Activated CD4-positive, alpha-beta T cell treated with anti-CD3 and anti-CD28 coated beads, Interleukin-2, amount 10 ng/mL, durations not matched to agents 7 days and 5 days (primary cell): ENCODE measurements at regions not wholly inside any gene's neighbourhood (a gene's known extent, or its start where the extent isn't known, plus 50 kb on each side); places are given as distances from the start of the nearest gene placed in this dataset.

Source experiments
- CTCF ChIA-PET: fragments of 350-600 bp; sonication (Branson Sonifier 250); formaldehyde crosslinking; loops from one replicate; lab custom pipeline; 2021; ENCODE audit warnings: antibody characterized with exemption; lab: Charles Lee
- POLR2A ChIA-PET: fragments of 350-600 bp; sonication (Branson Sonifier 250); formaldehyde crosslinking; loops from one replicate; lab custom pipeline; 2021; ENCODE audit warnings: antibody characterized with exemption; lab: Charles Lee
- DNase-seq: peaks from one replicate; pipeline ENCODE4 v3.0.0-alpha.2; 2020
- H3K27ac Mint-ChIP-seq: one replicate; pipeline ENCODE4 v1.8.0; 2021; ENCODE audit warnings: mild to moderate bottlenecking, moderate library complexity, mixed read lengths
- H3K27me3 Mint-ChIP-seq: one replicate; pipeline ENCODE4 v1.8.0; 2021; ENCODE audit warnings: mixed read lengths
- H3K36me3 Mint-ChIP-seq: one replicate; pipeline ENCODE4 v1.8.0; 2021; ENCODE audit warnings: low read depth, mixed read lengths
- H3K4me1 Mint-ChIP-seq: one replicate; pipeline ENCODE4 v1.8.0; 2021; ENCODE audit warnings: mixed read lengths
- H3K4me3 Mint-ChIP-seq: one replicate; pipeline ENCODE4 v1.8.0; 2021; ENCODE audit warnings: mild to moderate bottlenecking, moderate library complexity, mixed read lengths
- H3K9me3 Mint-ChIP-seq: one replicate; pipeline ENCODE4 v1.8.0; 2021; ENCODE audit warnings: mixed read lengths

DNA sequence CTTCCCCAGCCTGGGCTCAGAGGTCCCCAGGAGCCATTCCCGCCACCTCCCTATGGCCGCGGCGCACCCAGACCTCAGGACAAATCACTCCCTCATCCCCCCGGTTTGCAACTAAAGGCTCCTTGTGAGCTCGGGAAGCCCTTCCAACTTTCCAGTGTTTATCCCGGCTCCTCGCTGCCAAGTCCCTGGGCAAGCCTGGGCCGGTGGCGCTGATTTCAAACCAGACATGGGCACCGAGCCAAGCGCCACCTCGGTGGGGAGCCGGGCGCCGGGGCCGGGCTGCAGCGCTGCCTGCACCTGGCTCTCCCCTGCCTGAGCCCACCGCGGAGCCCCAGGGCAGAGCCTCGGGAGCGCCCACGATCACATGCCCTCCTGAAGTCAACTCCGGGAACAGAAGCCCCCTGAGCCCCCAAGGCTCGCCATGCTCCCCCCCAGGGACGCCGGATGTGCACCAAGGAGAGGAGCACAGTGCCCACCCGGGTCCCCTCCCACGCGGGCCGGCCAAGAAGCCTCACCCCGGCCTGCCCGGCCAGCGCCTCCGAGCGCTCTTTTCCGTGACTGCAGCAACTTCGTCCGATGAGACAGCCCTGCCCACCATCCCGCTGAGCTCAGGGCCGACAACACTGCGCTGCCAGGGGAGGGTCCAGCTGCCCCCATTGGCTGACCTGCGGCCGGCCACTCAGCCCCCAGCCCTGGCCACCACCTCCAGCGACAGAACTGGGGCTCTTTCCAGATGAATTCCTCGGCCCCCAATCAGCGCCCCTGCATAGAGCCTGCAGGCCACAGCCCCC is 50.0 kb downstream of the NCOR2 start:
- H3K4me3 Mint-ChIP-seq, result no peak overlapping the region
- H3K27me3 Mint-ChIP-seq, result no peaks in the 10 kb centered on the region
- DNase-seq, result no peak
- ChIA-PET CTCF (interaction anchor here (0.8 kb wide), 1 partner anchor 15 kb away, joined by 3 read pairs; no protein-coding TSS in a partner anchor), POLR2A (no interaction called here)
- H3K4me1 Mint-ChIP-seq, result peaks cover 7% of the 10 kb centered on the region
- H3K36me3 Mint-ChIP-seq, result peaks cover 5% of the 10 kb centered on the region
- no peaks in the 10 kb centered on the region for H3K9me3 Mint-ChIP-seq
- no peak overlapping the region for H3K27ac Mint-ChIP-seq

DNA sequence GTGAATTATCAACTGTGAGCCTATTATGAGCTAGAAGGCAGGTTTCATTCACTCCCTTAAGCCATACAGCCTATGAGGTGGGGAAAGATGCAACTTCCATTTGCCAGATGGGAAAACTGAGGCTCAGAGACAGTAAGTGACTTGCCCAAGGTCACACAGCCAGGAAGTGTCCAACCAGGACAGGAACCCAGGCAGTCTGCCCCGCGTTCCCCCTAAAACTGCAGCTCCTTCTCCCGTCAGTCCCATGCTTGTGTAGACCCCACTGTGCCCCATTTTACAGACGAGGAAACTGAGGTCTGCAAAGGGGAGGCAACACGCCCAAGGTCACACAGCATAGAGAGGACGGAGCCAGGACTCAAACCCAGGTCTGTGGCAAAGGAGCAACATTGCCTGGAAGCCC is 50.6 kb downstream of the NCOR2 start:
- Mint-ChIP-seq H3K4me3 (no peak overlapping the region), H3K36me3 (peaks cover 5% of the 10 kb centered on the region), H3K27ac (no peak overlapping the region), H3K9me3 (no peaks in the 10 kb centered on the region), H3K27me3 (no peaks in the 10 kb centered on the region), H3K4me1 (peaks cover 7% of the 10 kb centered on the region)
- no peak for DNase-seq
- ChIA-PET CTCF (interaction anchor here (0.6 to 0.8 kb wide), 2 partner anchors 15 to 24 kb away, joined by 3 to 4 read pairs; no protein-coding TSS in a partner anchor), POLR2A (no interaction called here)

DNA sequence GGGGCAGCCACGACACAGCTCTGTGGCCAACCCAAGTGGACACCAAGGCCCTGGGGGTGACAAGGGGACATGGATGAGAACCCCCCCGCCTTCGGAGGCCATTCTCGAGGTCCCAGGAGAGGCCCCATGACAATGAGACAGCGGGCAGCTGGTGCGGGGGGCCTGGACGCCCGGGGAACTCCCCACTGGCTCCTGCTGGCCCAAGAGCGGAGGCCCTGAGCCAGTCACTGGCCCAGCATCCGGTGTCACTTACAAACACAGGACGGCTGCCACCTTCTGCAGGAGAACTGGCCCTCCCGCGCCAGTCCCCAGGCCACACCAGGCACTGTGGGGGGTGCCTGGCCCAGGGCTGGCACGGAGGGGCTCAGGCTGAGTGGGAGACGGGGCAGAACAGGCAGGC is 51.4 kb downstream of the NCOR2 start:
- CTCF ChIA-PET, result interaction anchor here (0.6 kb wide), 1 partner anchor 25 kb away, joined by 4 read pairs; no protein-coding TSS in a partner anchor
- Mint-ChIP-seq H3K9me3 (no peaks in the 10 kb centered on the region), H3K27me3 (no peaks in the 10 kb centered on the region), H3K27ac (no peak overlapping the region), H3K4me1 (peaks cover 7% of the 10 kb centered on the region), H3K4me3 (no peak overlapping the region), H3K36me3 (peaks cover 5% of the 10 kb centered on the region)
- POLR2A ChIA-PET, result no interaction called here
- DNase-seq, result no peak

GRCh38 chr12:124514996-124515932 is 52.1 kb downstream of the NCOR2 start:
- peaks cover 4% of the 10 kb centered on the region for H3K4me1 Mint-ChIP-seq
- CTCF ChIA-PET, result interaction anchor here (0.6 kb wide), 1 partner anchor 486 kb away, joined by 3 read pairs; no protein-coding TSS in a partner anchor
- H3K36me3 Mint-ChIP-seq, result peaks cover 5% of the 10 kb centered on the region
- POLR2A ChIA-PET, result no interaction called here
- H3K9me3 Mint-ChIP-seq, result no peaks in the 10 kb centered on the region
- H3K27ac Mint-ChIP-seq, result no peak overlapping the region
- H3K27me3 Mint-ChIP-seq, result no peaks in the 10 kb centered on the region
- DNase-seq, result no peak
- no peak overlapping the region for H3K4me3 Mint-ChIP-seq

DNA sequence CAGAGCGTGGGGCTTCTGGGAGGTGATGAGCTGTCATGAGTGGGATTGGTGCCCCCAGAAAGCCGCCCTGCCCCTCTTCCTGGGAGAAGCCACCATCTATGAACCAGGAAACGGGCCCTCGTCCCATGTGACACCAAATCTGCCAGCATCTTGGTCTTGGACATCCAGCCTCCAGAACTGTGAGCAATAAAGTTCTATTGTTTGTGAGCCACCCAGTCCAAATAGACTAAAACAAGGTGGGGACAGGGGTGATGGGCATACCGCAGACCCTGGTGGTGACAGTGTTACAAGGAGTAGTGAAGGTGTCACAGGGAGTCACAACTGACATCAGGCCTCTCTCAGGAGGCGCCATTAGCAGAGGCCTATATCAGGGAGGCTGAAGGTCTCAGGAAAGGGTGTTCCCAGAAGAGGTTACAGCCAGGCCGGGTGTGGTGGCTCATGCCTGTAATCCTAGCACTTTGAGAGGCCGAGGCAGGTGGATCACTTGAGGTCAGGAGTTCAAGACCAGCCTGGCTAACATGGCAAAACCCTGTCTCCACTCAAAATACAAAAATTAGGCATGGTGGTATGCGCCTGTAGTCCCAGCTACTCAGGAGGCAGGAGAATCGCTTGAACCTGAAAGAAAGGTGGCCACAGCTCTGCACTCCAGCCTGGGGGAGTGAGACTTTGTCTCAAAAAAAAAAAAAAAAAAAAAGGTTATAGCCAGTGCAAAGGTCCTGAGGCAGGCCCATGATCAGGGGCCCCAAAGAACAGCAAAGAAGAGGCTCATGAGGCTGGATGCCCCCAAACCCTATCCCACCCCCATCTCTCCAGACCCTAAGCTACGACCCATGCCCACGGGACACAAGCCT is 53.0 kb downstream of the NCOR2 start:
- POLR2A ChIA-PET, result no interaction called here
- Mint-ChIP-seq H3K27me3 (no peaks in the 10 kb centered on the region), H3K9me3 (no peaks in the 10 kb centered on the region), H3K4me1 (peaks cover 5% of the 10 kb centered on the region), H3K4me3 (no peak overlapping the region), H3K36me3 (peaks cover 5% of the 10 kb centered on the region), H3K27ac (no peak overlapping the region)
- DNase-seq, result no peak
- CTCF ChIA-PET, result interaction anchor here (0.6 kb wide), 1 partner anchor 485 kb away, joined by 3 read pairs; no protein-coding TSS in a partner anchor

DNA sequence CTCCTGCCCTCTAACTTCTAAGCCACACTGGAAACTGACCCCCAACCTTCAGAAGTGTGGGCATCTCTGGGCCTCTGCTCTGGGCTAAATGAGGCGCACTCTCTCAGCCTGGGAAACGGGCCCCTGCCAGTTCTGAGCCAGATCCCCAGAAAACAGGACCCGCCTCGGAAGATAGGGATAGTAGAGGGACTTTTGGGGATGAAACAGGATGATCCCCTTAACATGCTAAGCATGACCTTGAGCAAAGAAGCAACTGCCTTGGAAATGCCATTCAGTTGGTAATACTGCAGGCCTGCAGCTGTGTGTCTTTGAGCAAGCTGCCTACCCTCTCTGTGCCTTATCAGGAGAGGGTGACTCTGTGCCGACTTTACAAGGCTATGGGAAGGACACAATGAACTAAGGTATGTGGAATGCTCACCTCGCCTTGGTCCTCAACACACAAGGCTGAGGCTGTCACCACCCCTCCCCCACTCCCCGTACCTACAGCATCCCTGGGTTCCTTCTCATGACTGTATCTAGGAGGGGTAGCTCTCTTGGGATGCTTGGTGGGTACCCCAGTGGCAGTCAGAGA is 54.0 kb downstream of the NCOR2 start:
- ChIA-PET CTCF (interaction anchor here (0.5 kb wide), 1 partner anchor 661 kb away, joined by 3 read pairs; no protein-coding TSS in a partner anchor), POLR2A (no interaction called here)
- Mint-ChIP-seq H3K27me3 (no peaks in the 10 kb centered on the region), H3K9me3 (no peaks in the 10 kb centered on the region), H3K4me1 (peaks cover 7% of the 10 kb centered on the region), H3K27ac (no peak overlapping the region), H3K36me3 (peaks cover 5% of the 10 kb centered on the region), H3K4me3 (no peak overlapping the region)
- no peak for DNase-seq

GRCh38 chr12:124512667-124513296 is 54.6 kb downstream of the NCOR2 start:
- no peak overlapping the region for H3K27ac Mint-ChIP-seq
- no peaks in the 10 kb centered on the region for H3K9me3 Mint-ChIP-seq
- ChIA-PET CTCF (interaction anchor here (0.5 kb wide), 1 partner anchor 661 kb away, joined by 3 read pairs; no protein-coding TSS in a partner anchor), POLR2A (no interaction called here)
- no peaks in the 10 kb centered on the region for H3K27me3 Mint-ChIP-seq
- H3K36me3 Mint-ChIP-seq, result peaks cover 5% of the 10 kb centered on the region
- peaks cover 7% of the 10 kb centered on the region for H3K4me1 Mint-ChIP-seq
- no peak for DNase-seq
- H3K4me3 Mint-ChIP-seq, result no peak overlapping the region

DNA sequence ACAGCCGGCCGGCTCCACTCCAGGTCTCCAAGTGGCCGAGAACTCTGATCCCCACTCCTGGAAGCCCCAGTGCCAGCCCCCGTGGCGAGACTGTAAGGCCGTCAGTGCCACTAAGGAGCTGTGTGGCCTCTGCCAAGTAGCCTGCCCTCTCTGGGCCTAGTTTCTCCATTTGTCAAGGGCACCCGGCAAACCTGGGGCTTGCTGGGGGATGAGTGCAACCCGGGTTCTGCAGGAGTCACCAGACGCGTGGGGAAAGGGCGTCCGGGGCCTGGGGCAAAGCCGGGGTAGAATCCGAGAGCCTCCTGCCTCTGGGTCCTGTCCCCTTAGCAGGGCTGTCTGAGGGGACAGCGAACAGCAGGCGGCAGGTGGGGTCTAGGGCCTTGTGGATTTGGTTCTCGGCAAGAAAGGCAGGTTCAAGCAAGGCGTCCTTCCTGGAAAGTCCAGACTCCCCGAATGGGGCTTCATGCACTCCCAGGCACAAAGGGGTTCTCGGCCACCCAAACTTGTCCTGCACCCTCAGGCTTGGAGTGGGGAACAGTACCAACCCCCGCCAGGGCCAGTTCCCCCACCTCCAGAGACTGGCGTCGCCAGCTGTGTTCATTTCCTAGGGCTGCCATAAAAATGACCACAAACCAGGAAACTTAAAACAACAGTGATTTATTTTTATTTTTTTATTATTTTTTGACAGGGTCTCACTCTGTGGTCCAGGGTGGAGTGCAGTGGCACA is 56.0 kb downstream of the NCOR2 start:
- no peaks in the 10 kb centered on the region for H3K27me3 Mint-ChIP-seq
- H3K9me3 Mint-ChIP-seq, result no peaks in the 10 kb centered on the region
- H3K36me3 Mint-ChIP-seq, result peaks cover 5% of the 10 kb centered on the region
- H3K4me1 Mint-ChIP-seq, result peaks cover 12% of the 10 kb centered on the region
- POLR2A ChIA-PET, result no interaction called here
- H3K4me3 Mint-ChIP-seq, result no peak overlapping the region
- H3K27ac Mint-ChIP-seq, result no peak overlapping the region
- CTCF ChIA-PET, result no interaction called here
- DNase-seq, result no peak

- Mint-ChIP-seq H3K9me3 (no peaks in the 10 kb centered on the region), H3K36me3 (peaks cover 1% of the 10 kb centered on the region), H3K27ac (no peak overlapping the region), H3K4me3 (no peak overlapping the region), H3K4me1 (peaks cover 10% of the 10 kb centered on the region), H3K27me3 (no peaks in the 10 kb centered on the region)
- no peak for DNase-seq
- ChIA-PET POLR2A (interaction anchor here (0.5 kb wide), 1 partner anchor 21 kb away, joined by 3 read pairs; no protein-coding TSS in a partner anchor), CTCF (interaction anchor here (0.6 kb wide), 1 partner anchor 442 kb away, joined by 4 read pairs; no protein-coding TSS in a partner anchor)
These were observed 57.0 kb downstream of the NCOR2 start for GRCh38 chr12:124510301-124510970.

DNA sequence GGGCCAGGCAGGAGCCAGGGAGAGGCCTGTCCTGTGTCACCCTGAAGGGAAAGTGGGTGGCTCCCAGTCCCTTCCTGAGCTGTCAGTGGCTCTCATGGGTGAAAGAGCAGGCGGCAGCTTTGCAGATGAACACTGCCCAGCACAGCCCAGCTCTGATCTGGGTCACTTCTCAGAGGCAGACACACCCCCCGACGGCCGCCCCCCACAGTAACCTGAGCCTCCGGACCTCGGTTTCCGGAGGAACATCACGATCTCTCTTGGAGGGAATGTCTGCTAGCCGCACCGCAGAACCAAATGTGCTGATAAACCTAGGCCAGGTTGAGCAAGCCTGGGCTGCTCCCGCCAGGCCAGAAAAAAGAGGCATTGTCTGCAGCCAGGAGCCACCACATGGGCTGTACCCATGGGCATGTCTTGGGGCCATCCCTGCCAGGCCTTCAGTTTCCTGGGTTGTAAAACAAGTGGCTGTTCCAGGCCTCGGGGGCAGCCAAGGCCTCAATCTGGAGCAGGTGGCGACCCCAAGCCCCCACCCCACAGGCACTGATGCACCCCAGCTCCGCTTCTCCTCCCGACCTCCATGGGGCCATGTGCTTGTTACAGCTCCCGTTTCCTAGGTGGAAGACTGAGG is 57.6 kb downstream of the NCOR2 start:
- no peaks in the 10 kb centered on the region for H3K27me3 Mint-ChIP-seq
- CTCF ChIA-PET, result interaction anchor here (0.5 kb wide), 1 partner anchor 443 kb away, joined by 4 read pairs; no protein-coding TSS in a partner anchor
- POLR2A ChIA-PET, result interaction anchor here (0.5 kb wide), 1 partner anchor 21 kb away, joined by 3 read pairs; no protein-coding TSS in a partner anchor

More for the DNA sequence above, 57.6 kb downstream of the NCOR2 start:
- no peak for DNase-seq
- Mint-ChIP-seq H3K4me1 (peaks cover 10% of the 10 kb centered on the region), H3K4me3 (no peak overlapping the region), H3K27ac (no peak overlapping the region), H3K36me3 (no peaks in the 10 kb centered on the region), H3K9me3 (no peaks in the 10 kb centered on the region)
